ENCODE measurements at regions not wholly inside any gene's neighbourhood (a gene's known extent, or its start where the extent isn't known, plus 50 kb on each side); places are given as distances from the start of the nearest gene placed in this dataset.

DNA sequence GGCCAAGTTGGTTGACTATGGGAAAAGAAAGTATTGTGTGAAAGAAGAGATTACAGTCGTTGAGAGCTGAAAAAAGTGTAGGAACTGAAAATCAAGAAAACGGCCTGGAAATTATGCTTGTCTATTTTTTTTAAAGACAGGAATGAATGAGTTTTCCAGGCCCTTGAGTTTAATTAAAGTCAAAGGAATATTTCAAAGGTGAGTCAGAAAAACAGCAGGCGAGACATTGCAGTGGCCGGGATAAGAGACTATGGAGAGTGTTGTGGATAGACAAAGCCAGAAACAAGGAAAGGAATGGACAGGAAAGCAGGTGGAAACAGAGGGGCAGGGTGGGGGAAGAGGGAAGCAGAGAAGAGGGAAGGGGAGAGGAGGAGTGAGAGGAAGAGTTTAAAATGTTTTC lies 275.1 kb upstream of the LRTM1 start:
- ChIA-PET POLR2A (no interaction called here), CTCF (interaction anchor here (0.7 kb wide), 1 partner anchor 33 kb away, joined by 3 read pairs; no protein-coding TSS in a partner anchor)
- TF ChIP-seq, protein P1, sequence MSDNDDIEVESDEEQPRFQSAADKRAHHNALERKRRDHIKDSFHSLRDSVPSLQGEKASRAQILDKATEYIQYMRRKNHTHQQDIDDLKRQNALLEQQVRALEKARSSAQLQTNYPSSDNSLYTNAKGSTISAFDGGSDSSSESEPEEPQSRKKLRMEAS (CRISPR knock-in tag; IDR thresholded peaks at IDR 0.05): no peak
- Mint-ChIP-seq H3K9me3 (0 out of 2 replicates have a peak, but pooled peaks cover 6% of the 10 kb centered on the region), H3K36me3 (no peaks in the 10 kb centered on the region), H3K4me1 (peaks cover 33% of the 10 kb centered on the region), H3K27me3 (ENCODE audit: low read depth) (no peaks in the 10 kb centered on the region), H3K4me3 (no peak overlapping the region), H3K27ac (no peak overlapping the region)
- peak; percentile 19; the same call in 1 of the 2 replicates for ATAC-seq
- DNase-seq (ENCODE audit: low spot score): no peak

DNA sequence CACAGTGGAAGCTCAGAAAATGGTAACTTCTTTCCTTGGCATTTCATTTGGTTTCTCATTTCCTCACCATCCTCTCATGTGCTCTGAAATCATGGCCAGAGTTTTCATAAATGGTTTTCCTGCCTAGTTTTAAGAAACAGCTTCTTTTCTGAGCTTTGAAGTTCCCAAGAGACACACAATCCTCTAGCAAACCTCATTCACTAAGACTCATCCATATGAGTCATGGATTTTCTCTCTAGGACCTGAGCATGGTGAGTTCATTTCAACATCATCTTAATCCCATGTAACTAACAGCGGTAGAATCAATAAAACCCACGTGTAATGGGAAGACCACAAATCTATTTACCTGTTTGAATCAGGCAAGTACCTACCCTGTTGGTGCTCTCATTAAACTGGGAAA lies 274.5 kb upstream of the LRTM1 start:
- H3K4me1 Mint-ChIP-seq: peaks cover 37% of the 10 kb centered on the region
- CTCF ChIA-PET: no interaction called here
- H3K9me3 Mint-ChIP-seq: 0 out of 2 replicates have a peak, but pooled peaks cover 6% of the 10 kb centered on the region
- H3K36me3 Mint-ChIP-seq: no peaks in the 10 kb centered on the region
- H3K27ac Mint-ChIP-seq: 0 out of 2 replicates have a peak overlapping the region, but pooled peaks have one; percentile 20
- ATAC-seq (no peak), DNase-seq (ENCODE audit: low spot score) (no peak)
- TF ChIP-seq SOX15 (CRISPR knock-in tag; IDR thresholded peaks at IDR 0.05) (no peak), ATF6 (CRISPR knock-in tag; IDR thresholded peaks at IDR 0.05) (no peak), NFATC4 (CRISPR knock-in tag; IDR thresholded peaks at IDR 0.05) (no peak), ATF1 (CRISPR knock-in tag; IDR thresholded peaks at IDR 0.05) (no peak), ZBTB21 (CRISPR knock-in tag; IDR thresholded peaks at IDR 0.05; ENCODE audit: borderline replicate concordance) (no peak), ZNF317 (CRISPR knock-in tag; IDR thresholded peaks at IDR 0.05; ENCODE audit: borderline replicate concordance, low read depth) (no peak), NR2C2 (CRISPR knock-in tag; IDR thresholded peaks at IDR 0.05) (no peak)
- TF ChIP-seq, protein P2, sequence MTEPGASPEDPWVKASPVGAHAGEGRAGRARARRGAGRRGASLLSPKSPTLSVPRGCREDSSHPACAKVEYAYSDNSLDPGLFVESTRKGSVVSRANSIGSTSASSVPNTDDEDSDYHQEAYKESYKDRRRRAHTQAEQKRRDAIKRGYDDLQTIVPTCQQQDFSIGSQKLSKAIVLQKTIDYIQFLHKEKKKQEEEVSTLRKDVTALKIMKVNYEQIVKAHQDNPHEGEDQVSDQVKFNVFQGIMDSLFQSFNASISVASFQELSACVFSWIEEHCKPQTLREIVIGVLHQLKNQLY (CRISPR knock-in tag; IDR thresholded peaks at IDR 0.05): no peak
- TF ChIP-seq, protein P1 (CRISPR knock-in tag; IDR thresholded peaks at IDR 0.05): no peak
- TF ChIP-seq, protein P3, sequence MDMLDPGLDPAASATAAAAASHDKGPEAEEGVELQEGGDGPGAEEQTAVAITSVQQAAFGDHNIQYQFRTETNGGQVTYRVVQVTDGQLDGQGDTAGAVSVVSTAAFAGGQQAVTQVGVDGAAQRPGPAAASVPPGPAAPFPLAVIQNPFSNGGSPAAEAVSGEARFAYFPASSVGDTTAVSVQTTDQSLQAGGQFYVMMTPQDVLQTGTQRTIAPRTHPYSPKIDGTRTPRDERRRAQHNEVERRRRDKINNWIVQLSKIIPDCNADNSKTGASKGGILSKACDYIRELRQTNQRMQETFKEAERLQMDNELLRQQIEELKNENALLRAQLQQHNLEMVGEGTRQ (CRISPR knock-in tag; IDR thresholded peaks at IDR 0.05): no peak
- no peaks in the 10 kb centered on the region for H3K27me3 Mint-ChIP-seq (ENCODE audit: low read depth)
- POLR2A ChIA-PET: no interaction called here
- H3K4me3 Mint-ChIP-seq: no peak overlapping the region

DNA sequence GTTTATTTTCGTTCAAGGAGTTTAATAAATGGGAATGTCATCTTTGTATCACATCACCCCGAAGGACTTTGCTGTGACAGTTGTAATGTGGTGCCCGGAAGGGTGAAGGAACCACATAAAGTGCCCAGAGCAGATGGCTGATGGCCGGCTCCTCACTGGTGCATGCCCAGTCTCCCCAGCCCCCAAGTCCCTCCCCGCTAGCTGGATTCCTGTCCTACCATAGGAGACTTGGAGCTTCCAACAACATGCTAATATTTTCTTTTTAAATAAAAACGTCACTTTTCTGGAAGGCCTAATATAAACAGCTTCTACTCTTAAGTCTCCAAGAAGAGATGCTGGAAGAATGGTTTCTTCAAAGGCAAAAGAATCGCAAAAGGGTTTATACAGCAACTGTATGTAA lies 273.9 kb upstream of the LRTM1 start:
- peaks cover 37% of the 10 kb centered on the region for H3K4me1 Mint-ChIP-seq
- no peak for ATAC-seq
- ChIA-PET CTCF (interaction anchor here (1.3 kb wide), 1 partner anchor 20 kb away, joined by 3 read pairs; no protein-coding TSS in a partner anchor), POLR2A (no interaction called here)
- H3K4me3 Mint-ChIP-seq: no peak overlapping the region
- H3K27me3 Mint-ChIP-seq (ENCODE audit: low read depth): no peaks in the 10 kb centered on the region
- TF ChIP-seq NFATC4 (CRISPR knock-in tag; IDR thresholded peaks at IDR 0.05): no peak
- no peak for TF ChIP-seq USF1 (CRISPR knock-in tag; IDR thresholded peaks at IDR 0.05)
- TF ChIP-seq, protein P4, sequence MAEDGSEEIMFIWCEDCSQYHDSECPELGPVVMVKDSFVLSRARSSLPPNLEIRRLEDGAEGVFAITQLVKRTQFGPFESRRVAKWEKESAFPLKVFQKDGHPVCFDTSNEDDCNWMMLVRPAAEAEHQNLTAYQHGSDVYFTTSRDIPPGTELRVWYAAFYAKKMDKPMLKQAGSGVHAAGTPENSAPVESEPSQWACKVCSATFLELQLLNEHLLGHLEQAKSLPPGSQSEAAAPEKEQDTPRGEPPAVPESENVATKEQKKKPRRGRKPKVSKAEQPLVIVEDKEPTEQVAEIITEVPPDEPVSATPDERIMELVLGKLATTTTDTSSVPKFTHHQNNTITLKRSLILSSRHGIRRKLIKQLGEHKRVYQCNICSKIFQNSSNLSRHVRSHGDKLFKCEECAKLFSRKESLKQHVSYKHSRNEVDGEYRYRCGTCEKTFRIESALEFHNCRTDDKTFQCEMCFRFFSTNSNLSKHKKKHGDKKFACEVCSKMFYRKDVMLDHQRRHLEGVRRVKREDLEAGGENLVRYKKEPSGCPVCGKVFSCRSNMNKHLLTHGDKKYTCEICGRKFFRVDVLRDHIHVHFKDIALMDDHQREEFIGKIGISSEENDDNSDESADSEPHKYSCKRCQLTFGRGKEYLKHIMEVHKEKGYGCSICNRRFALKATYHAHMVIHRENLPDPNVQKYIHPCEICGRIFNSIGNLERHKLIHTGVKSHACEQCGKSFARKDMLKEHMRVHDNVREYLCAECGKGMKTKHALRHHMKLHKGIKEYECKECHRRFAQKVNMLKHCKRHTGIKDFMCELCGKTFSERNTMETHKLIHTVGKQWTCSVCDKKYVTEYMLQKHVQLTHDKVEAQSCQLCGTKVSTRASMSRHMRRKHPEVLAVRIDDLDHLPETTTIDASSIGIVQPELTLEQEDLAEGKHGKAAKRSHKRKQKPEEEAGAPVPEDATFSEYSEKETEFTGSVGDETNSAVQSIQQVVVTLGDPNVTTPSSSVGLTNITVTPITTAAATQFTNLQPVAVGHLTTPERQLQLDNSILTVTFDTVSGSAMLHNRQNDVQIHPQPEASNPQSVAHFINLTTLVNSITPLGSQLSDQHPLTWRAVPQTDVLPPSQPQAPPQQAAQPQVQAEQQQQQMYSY (CRISPR knock-in tag; IDR thresholded peaks at IDR 0.05): no peak
- no peak for TF ChIP-seq ZNF396 (CRISPR knock-in tag; IDR thresholded peaks at IDR 0.05; ENCODE audit: borderline replicate concordance)
- no peak for TF ChIP-seq FOXK1 (CRISPR knock-in tag; IDR thresholded peaks at IDR 0.05)
- no peak for TF ChIP-seq ZBTB43 (CRISPR knock-in tag; IDR thresholded peaks at IDR 0.05)
- H3K9me3 Mint-ChIP-seq: 0 out of 2 replicates have a peak, but pooled peaks cover 6% of the 10 kb centered on the region
- H3K27ac Mint-ChIP-seq: no peak overlapping the region
- H3K36me3 Mint-ChIP-seq: no peaks in the 10 kb centered on the region
- DNase-seq (ENCODE audit: low spot score): no peak
